GM23248 (cell line): ENCODE measurements at regions not wholly inside any gene's neighbourhood (a gene's known extent, or its start where the extent isn't known, plus 50 kb on each side); places are given as distances from the start of the nearest gene placed in this dataset.

ENCODE experiments used
- EZH2 ChIP-seq: fragments of 200-600 bp; sonication (generic); IDR thresholded peaks from 2 replicates; pipeline ENCODE4 v1.6.1; 2018; ENCODE audit warnings: antibody characterized with exemption, mild to moderate bottlenecking; ENCODE audit not compliant: insufficient read depth, poor library complexity, severe bottlenecking
- EZH2phosphoT487 ChIP-seq: fragments of 200-600 bp; sonication (generic); IDR thresholded peaks from 2 replicates; pipeline ENCODE4 v1.6.1; 2018; ENCODE audit warnings: antibody characterized with exemption, moderate library complexity, mild to moderate bottlenecking, low read depth; ENCODE audit not compliant: insufficient read depth

DNA sequence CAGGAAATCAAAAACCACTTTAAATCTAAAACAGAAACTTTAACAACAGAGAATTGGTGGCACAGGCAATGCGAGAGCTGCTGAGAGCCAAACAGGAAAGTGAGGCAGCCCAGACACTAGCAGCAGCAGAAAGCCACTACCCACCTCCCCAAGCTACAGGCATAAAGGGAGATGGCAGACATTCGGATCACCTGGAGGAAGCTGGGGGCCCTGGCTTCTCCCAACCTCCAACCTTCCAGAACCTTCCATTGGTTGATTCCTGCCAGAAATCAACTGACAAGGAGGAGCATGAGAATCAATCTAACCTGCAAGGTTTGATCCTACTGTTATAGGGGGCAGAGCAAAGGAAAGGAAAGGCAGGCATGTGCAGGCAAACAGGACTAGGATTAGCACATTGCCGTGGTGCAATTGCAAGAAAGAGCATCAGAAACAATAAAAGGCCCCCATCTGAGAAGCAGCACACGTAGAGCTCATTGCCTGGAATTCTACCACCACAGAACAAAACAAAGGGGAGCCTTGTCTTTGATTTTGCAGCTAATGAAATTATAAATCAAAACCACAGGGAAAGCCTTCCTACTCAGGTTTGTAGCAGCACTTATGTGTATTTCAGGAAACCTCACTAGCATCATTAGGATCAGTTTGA is 427.3 kb upstream of the RASGEF1B start:
- TF ChIP-seq EZH2phosphoT487, result no peak
- no peak for TF ChIP-seq EZH2
